GM18520 (cell line): ENCODE measurements at regions not wholly inside any gene's neighbourhood (a gene's known extent, or its start where the extent isn't known, plus 50 kb on each side); places are given as distances from the start of the nearest gene placed in this dataset.
A peak's percentile ranks its signal among the peaks of the same experiment; 100 is the strongest.

Experiments used
- ATAC-seq: cut with Tn5 transposase; IDR thresholded peaks from one replicate; pipeline ENCODE4 v1.9.1; 2021; ENCODE audit not compliant: unreplicated experiment

DNA sequence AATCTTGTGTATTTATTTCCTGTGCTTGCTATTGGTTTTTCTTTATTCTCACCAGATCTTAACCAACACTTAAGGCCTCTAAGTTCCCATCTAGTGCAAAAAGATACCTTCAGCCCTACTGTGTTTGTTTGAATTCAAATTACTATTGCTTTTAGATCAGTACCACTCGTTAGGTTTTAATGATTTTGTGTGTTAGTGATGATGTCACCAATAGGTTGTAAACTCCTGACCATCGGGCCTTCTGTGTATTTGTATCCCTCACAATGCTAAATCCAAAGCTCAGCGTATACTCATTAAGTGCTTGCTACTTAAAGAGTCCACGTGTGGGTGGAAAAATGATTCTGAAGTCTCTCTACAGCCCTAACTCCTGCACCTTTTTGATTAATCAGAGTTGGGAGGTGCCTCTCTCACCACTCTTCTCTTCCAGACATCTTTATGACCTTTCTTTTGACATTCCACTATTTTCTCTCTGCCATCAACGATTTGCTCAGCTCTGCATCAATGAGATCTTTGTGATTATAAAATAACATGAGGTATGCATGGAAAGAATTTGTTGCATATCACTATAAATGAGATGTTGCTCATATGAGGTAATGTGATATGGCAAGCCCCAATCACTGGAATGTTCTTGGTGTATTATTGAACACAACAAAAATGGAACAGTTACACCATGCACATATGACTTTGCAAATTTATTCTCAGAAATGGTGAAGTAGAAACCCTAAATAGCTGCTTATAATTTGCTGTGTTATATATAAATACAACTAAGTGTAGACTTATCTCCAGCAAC, 55.1 kb upstream of the LAMA2 start:
- no peak for ATAC-seq

- ATAC-seq, result no peak
Measured at GRCh38 chr6:128826606-128827005, 56.3 kb upstream of the LAMA2 start.

DNA sequence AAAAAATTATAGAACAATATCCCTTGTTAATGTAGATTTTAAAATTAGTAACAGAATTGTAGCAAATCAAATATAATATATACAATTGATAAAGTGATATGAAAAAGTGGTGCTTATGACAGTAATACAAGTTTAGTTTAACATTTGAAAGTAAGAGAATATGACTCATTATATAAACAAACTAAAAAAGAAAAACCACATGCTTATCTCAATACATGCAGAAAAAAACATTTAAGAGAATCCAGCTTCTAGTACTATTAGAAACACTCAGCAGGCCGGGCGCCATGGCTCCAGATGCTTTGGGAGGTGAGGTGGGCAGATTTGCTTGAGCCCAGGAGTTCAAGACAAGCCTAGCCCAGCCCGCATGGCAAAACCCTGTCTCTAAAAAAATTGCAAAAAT, 60.7 kb upstream of the LAMA2 start:
- ATAC-seq, result no peak

DNA sequence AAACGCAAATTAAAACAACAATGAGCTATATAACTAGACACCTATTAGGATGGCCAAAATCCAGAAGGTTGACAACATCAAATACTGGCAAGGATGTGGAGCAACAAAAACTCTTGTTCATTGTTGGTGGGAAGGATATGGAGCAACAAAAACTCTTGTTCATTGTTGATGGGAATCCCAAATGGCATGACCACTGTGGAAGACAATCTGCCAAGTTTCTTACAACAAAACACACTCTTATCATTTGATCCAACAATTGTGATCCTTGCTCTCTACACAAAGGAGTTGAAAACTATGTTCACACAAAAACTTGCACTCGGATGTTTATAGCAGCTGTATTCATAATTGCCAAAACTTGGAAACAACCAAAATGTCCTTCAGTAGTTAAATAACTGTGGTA, 61.8 kb upstream of the LAMA2 start:
- no peak for ATAC-seq

GRCh38 chr6:128808856-128809255, 74.1 kb upstream of the LAMA2 start:
- no peak for ATAC-seq

- ATAC-seq, result no peak
Measured at GRCh38 chr6:128807577-128807976, 75.4 kb upstream of the LAMA2 start.

GRCh38 chr6:128806261-128806660, 76.7 kb upstream of the LAMA2 start:
- no peak for ATAC-seq

DNA sequence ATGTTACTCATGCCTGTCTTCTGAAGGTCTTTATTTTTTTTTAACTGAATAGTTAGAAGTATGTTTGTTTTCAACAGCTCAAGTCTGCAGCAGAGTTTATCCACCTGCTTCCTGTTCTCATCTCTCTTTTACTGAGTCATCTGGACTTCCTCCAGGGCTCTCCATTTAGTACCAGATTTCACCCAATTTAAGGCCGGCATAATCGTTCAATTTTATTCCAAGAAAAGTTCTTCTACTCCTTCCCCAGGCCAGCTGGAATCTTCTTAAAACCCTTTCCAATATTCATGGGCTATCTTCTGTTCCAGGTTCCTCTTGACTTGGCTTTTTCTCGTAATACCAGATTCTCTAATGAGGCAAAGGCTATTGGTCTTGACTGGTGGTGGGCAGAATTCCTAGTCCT, 79.0 kb upstream of the LAMA2 start:
- no peak for ATAC-seq

DNA sequence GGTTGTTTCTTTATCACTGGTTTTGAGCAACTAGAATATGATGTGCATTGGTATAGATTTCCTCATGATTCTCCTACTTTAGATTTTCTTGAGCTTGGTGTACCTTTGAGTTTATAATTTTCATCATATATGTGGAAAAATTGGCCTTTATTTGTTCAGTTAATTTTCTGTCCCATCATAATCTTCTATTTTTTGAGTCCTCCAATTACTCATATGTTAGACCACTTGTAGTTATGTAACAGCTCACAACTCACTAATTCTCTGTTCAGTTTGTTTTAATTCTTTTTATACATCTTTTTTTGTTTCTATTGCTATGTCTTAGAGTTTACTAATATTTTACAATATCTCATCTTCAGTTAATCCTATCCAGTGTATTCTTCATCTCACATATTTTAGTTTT, 81.3 kb upstream of the LAMA2 start:
- ATAC-seq, result no peak

GRCh38 chr6:128784266-128784665, 98.7 kb upstream of the LAMA2 start:
- no peak for ATAC-seq

- ATAC-seq, result no peak
Measured at GRCh38 chr6:128768187-128768586, 114.8 kb upstream of the LAMA2 start.

DNA sequence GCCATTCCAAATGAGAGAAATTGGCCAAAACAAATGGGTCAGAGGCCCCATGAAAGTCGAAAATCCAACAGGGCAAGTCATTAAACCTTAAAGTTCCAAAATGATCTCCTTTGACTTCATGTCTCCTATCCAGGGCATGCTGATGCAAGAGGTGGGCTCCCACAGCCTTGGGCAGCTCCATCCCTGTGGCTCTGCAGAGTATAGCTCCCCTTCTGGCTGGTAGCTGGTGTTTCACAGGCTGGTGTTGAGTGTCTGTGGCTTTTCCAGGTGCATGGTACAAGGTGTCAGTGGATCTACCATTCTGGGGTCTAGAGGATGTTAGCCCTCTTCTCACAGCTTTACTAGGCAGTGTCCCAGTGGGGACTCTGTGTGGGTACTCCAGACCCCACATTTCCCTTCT, 115.2 kb upstream of the LAMA2 start:
- ATAC-seq, result no peak

GRCh38 chr6:128767150-128767549, 115.8 kb upstream of the LAMA2 start:
- no peak for ATAC-seq

DNA sequence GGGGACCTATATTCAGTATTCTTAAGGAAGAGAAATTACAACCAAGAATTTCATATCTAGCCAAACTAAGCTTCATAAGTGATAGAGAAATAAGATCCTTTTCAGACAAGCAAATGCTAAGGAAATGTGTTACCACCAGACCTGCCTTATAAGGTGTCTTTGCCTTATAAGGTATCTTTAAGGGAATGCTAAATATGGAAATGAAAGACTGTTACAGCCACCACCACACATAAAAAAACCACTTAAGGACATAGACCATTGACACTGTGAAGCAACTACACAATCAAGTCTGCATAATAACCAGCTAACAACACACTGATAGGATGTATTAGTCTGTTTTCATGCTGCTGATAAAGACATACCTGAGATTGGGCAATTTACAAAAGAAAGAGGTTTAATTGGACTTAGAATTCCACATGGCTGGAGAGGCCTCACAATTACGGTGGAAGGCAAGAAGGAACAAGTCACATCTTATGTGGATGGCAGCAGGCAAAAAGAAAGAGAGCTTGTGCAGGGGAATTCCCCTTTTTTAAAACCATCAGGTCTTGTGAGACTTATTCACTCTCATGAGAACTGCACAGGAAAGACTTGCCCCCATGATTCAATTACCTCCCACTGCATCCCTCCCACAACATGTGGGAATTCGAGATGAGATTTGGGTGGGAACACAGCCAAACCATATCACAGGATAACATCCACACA, 119.2 kb upstream of the LAMA2 start:
- ATAC-seq, result no peak

DNA sequence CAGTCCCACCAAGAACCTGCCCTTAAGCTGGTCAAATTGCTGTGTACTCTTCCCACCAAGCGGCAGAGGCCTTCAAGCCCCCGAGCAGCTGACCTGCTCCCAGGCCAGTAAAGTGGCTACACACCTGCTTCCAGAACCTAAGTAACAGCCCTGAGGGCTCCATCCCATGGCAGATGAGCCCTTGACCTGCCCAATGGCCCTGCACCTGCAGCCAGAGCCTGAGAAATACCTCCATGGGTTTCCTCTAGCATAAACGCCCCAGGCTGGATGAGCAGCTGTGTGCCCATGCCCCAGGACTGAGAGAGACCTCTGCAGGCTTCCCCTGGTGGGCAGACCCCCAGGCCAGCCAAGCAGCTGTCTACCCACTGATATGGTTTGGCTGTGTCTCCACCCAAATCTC, 123.0 kb upstream of the LAMA2 start:
- no peak for ATAC-seq

- ATAC-seq, result no peak
Measured at GRCh38 chr6:128759447-128759846, 123.5 kb upstream of the LAMA2 start.

DNA sequence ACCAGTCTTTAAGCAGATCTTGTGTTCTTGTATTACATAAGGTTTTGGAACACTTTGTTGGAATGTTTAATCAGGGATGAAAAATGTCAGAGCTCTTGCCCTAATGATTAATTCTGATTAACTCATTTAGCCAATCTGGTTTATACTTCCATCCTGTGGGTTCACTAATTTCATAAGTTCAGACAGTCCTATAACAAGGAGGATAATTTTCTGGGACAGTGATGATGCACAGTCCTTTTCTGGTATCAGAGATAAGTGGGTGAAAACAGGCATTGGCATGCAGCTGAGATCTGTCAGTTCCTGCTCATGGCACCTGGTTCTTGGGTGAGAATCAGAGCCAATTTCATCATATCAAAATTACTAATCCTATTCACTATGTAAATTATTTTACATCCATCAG, 125.0 kb upstream of the LAMA2 start:
- no peak for ATAC-seq

DNA sequence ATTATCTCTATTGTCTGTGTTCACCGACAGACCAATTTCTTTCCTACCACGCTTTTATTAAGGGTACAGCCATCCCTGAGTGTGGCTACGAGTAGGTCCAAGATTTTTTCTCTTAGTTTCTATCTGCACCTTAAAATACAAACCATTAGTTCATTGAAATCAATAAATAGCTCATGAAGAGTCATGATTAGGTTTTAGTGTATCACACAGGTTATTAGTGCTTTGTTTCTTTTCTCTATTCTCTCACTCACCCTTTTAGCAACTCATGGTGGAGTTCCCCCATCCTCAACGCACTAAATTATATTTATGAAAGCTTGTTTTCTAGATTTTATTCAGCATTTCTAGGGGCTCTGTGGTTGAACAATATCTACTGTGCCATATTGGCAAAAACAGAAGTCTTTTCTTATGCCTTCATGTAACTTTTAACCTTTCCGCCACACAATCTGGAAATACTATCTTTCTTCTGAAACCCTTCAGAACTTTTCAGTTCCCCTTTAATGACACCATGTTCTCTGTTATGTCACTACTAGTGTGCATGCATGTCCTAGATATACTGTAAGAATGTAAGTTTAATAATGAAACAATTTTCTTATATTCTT, 128.2 kb upstream of the LAMA2 start:
- ATAC-seq, result peak; percentile 96

DNA sequence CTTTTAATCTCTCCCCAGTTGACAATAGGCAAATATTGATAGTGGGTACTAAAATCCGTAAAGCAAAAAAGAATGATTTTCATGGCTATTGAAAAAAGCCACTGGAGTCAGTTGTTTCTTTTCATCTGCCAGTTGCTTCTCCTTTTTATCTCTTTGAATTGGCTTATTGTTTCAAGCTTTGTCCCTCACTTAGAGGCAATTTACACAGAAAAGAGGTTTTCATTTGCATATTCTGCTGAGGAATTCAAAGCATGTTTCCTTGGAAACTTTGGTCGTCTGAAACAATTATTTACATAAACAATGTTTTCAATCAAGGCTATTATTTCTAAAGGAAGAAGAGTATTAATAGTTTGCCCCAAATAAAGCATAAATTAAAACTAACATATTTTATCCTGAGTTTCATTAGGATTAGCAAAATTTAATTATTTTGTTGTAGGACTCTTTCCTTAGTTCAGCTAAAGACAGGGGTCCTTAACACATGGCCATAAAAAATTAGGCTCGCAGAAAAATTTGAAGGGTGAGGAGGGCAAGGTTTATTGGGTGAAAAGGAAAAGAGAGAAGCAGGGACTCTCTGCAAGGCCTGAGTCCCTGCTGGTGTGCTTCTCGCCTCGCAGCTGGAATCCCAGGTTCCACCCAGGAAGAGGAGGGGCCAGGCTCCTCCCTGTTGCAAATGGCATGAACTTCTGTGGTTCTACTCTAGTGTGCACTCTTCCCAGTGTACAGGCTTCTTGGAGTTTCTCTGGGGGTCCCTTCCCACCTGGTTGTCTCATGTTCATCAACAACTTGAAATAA, 138.8 kb upstream of the LAMA2 start:
- ATAC-seq, result no peak

- ATAC-seq, result no peak
Measured at GRCh38 chr6:128742900-128743299, 140.0 kb upstream of the LAMA2 start.

DNA sequence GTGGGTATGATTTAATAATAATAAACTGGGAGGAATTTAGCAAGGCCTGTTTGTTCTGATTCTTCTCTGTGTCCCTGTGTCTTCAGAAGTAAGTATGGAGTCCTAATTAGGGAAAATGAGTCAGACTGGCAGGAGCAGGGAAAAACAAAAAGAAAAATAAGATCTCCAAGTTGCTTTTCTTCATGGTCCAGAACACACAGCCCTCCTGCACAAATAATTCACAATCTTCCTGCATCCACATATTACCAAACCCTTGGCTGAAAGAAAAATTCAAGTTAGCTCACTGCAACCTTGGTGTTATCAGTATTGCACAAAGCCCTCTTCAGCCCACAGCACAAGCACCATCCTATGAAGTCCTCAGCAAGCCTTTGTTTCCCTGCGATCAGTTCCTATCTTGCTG, 142.0 kb upstream of the LAMA2 start:
- no peak for ATAC-seq

DNA sequence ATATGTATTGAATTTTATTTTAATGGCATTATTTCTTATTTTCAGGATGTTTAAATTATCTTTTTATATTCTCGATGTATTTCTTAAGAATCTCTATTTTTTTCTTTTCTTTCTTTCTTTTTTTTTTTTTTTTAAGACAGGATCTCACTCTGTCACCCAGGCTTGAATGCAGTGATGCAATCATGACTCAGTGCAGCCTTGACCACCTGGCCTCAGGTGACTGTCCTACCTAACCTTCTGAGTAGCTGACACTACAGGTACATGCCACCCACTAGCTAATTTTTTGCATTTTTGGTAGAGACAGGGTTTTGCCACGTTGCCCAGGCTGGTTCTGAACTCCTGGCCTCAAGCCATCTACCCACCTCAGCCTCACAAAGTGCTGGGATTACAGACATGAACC, 143.8 kb upstream of the LAMA2 start:
- no peak for ATAC-seq
